ENCODE measurements at regions not wholly inside any gene's neighbourhood (a gene's known extent, or its start where the extent isn't known, plus 50 kb on each side); places are given as distances from the start of the nearest gene placed in this dataset.

DNA sequence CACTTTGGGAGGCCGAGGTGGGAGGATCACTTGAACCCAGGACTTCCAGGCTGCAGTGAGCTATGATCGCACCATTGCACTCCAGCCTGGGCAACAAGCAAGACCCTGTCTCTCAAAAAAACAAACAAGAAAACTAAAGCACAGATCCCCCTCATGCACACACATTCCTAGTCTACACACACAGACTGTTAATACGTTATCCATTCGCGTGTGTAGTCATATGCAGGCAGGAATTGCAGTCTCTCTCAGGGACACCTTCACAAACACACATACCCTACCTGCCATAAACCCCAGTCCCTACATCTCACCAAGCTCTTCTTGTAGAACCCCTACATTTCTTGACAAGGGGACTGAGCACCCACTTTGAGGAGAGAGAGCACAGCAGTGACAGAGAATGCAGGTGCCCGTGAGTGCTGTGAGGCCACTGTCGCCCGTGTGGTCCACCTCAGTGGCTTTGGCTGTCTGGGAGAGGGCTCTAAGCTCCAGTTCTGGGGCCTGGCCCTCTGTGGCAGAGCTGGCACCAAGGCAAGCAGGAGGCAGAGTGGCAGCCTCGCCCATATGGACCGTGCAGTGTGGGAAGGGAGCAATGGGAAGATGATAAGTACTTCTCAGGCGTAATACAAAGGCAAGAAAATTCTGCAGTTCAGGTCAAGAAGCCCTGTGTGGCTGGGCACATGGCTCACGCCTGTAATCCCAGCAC is 59.0 kb upstream of the RPH3AL start:
- TF ChIP-seq POLR2A (IDR thresholded peaks at IDR 0.05; ENCODE audit: low read depth, low read length) (no peak), POLR2AphosphoS5 (IDR thresholded peaks at IDR 0.05; ENCODE audit: low read depth, low read length) (no peak), TAF1 (IDR thresholded peaks at IDR 0.05; ENCODE audit: borderline replicate concordance, low read depth, low read length) (no peak)
- DNase-seq (ENCODE audit: insufficient read length) (no peak), FAIRE-seq (no peak)

DNA sequence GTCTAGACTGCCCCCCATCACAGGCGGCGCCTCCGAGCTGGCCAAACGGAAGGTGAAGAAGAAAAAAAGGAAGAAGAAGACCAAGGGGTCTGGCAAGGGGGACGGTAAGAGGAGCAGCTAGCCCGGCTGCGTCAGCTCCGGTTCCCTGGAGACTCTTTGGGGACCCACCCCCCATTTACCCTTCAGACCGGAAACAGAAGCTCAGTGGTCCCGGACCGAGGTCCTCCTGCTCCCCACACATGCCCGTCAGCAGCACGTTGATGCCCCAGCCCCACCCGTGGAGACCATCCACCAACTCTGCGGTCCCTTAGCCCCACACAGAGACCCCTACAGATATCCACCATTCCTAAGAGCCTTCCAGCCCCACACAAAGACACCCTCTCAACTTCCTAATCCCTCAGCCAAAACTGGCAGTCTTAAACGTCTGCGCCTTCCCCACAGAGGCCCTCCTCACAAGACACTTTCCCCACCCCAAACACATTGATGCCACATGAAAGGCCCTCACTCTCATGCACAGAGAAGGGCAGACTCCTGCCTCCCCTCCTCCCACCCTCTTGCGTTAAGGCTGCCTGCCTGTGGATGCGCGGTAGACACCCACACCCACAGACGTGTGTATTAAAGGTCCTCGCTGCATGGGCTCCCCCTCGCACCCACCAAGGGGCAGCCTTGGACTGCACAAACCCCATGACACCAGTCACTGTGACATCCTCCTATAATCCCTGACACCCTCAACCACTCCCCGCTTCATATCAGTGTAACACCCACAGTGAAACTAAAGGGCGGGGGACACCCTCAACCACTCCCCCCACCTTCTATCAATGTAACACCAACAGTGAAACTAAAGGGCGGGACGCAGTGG is 58.2 kb upstream of the RPH3AL start:
- no peak for DNase-seq (ENCODE audit: insufficient read length)
- TF ChIP-seq POLR2A (IDR thresholded peaks at IDR 0.05; ENCODE audit: low read depth, low read length) = no peak
- TF ChIP-seq TAF1 (IDR thresholded peaks at IDR 0.05; ENCODE audit: borderline replicate concordance, low read depth, low read length) = no peak
- FAIRE-seq = no peak

DNA sequence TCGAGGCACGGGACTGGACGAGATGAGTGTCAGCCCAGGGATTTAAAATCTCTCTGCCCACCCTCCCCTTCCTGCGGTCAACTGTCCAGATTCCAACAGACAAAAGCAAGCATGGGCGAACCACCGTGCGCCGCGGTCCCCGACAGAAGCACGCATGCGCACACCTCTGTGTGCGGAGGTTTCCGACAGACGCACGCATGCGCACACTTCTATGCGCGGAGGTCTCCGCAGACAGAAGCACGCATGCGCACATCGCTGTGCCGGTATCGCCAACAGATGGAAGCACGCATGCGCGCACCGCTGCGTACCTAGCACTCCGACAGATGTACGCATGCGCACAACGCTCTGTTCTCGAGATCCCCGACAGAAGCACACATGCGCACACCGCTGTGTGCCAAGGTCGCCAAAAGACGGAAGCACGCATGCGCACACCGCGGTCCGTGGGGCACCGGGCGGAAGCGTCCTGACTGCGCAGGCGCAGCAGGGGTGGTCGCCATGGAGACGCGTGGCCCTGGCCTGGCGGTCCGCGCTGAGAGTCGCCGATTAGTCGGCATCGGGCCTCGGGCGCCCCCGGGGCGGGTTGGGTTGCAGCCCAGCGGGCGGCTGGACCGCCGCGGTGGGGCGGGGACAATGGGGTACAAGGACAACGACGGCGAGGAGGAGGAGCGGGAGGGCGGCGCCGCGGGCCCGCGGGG is 57.4 kb upstream of the RPH3AL start:
- FAIRE-seq = peak; percentile 100
- peak; percentile 82 for TF ChIP-seq POLR2AphosphoS5 (IDR thresholded peaks at IDR 0.05; ENCODE audit: low read depth, low read length)
- peak; percentile 83 for TF ChIP-seq POLR2A (IDR thresholded peaks at IDR 0.05; ENCODE audit: low read depth, low read length)
- no peak for TF ChIP-seq TAF1 (IDR thresholded peaks at IDR 0.05; ENCODE audit: borderline replicate concordance, low read depth, low read length)
- peak; percentile 83 for DNase-seq (ENCODE audit: insufficient read length)

DNA sequence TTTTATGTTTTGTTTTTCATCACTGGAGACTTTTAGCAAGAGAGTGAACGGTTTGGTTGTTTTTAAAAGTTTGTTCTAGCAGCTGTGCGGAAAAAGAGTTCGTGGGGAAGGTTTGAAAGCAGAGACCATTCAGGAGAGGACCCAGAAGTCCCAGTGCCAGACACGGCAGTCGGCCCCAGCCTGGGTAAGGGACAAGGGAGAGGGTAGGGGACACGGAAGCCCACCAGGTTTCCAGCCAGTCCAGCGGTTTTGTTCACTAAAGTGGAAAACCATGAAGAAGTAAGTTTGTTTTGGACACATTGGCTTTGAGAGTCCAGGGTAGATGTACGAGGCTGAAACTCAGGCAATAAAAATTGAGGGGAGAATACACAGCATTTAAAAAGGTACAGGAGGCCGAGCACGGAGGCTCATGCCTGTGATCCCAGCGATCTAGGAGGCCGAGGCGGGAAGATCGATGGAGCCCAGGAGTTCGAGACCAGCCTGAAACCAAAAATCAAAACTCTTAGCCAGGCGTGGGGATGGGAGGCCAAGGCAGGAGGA is 56.8 kb upstream of the RPH3AL start:
- TF ChIP-seq TAF1 (IDR thresholded peaks at IDR 0.05; ENCODE audit: borderline replicate concordance, low read depth, low read length) = 0 out of 2 replicates have a peak, but pooled peaks have one; percentile 11
- no peak for TF ChIP-seq POLR2AphosphoS5 (IDR thresholded peaks at IDR 0.05; ENCODE audit: low read depth, low read length)
- DNase-seq (ENCODE audit: insufficient read length) = no peak
- FAIRE-seq = peak; percentile 40

DNA sequence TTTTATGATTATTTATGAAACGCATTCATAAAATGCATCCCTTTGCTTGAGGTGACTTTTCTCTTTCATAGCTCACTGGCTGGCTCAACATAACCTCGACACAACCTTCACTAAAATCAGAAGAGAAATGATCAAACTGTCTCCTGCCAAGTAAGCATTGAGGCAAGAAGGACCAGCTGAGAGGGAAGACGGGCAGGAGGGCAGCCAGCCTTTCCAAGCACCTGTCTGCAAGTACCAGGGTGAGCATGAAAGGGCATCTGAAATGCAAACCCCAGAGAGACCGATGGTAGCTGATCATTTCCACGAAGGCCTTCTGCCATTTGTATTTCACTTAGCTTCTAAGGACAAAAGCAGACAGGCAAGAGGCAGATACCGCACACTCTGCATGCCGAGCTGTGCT is 52.1 kb upstream of the RPH3AL start:
- no peak for FAIRE-seq
- DNase-seq (ENCODE audit: insufficient read length) = no peak
- TF ChIP-seq POLR2A (IDR thresholded peaks at IDR 0.05; ENCODE audit: low read depth, low read length) (no peak), POLR2AphosphoS5 (IDR thresholded peaks at IDR 0.05; ENCODE audit: low read depth, low read length) (no peak), TAF1 (IDR thresholded peaks at IDR 0.05; ENCODE audit: borderline replicate concordance, low read depth, low read length) (no peak)
